ENCODE measurements at regions not wholly inside any gene's neighbourhood (a gene's known extent, or its start where the extent isn't known, plus 50 kb on each side); places are given as distances from the start of the nearest gene placed in this dataset.

DNA sequence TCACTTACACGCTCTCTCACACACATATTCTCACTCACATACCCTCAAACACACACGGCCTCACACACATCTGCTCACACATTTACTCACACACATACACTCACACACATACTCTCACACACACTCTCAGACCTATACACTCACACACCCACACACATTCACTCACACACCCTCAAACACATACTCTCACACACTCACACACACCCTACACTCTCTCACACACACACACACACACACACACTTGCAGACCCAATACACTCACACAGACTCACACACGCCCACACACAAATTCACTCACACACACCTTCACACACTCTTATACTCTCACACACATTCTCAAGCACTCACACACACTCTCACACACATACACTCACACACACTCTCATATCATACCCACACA lies 155.5 kb upstream of the BACE2 start:
- TF ChIP-seq, protein P1, sequence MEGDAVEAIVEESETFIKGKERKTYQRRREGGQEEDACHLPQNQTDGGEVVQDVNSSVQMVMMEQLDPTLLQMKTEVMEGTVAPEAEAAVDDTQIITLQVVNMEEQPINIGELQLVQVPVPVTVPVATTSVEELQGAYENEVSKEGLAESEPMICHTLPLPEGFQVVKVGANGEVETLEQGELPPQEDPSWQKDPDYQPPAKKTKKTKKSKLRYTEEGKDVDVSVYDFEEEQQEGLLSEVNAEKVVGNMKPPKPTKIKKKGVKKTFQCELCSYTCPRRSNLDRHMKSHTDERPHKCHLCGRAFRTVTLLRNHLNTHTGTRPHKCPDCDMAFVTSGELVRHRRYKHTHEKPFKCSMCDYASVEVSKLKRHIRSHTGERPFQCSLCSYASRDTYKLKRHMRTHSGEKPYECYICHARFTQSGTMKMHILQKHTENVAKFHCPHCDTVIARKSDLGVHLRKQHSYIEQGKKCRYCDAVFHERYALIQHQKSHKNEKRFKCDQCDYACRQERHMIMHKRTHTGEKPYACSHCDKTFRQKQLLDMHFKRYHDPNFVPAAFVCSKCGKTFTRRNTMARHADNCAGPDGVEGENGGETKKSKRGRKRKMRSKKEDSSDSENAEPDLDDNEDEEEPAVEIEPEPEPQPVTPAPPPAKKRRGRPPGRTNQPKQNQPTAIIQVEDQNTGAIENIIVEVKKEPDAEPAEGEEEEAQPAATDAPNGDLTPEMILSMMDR (IDR thresholded peaks at IDR 0.05; ENCODE audit: unreplicated experiment), result no peak
- Mint-ChIP-seq H3K27me3 (ENCODE audit: unreplicated experiment) (no peaks in the 10 kb centered on the region), H3K4me3 (ENCODE audit: low read depth, unreplicated experiment) (no peak overlapping the region), H3K36me3 (ENCODE audit: insufficient read depth, unreplicated experiment) (no peaks in the 10 kb centered on the region), H3K4me1 (ENCODE audit: low read depth, unreplicated experiment) (no peaks in the 10 kb centered on the region), H3K27ac (ENCODE audit: unreplicated experiment) (no peak overlapping the region), H3K9me3 (ENCODE audit: low read depth, unreplicated experiment) (peaks cover 3% of the 10 kb centered on the region)
- no TSS peak for BruUV-seq (replicated peaks)
- intact Hi-C loops (cut with micrococcal nuclease; ENCODE audit: unreplicated experiment), result no loop called here
- CTCF ChIA-PET, result no interaction called here
- DNase-seq, result no peak

DNA sequence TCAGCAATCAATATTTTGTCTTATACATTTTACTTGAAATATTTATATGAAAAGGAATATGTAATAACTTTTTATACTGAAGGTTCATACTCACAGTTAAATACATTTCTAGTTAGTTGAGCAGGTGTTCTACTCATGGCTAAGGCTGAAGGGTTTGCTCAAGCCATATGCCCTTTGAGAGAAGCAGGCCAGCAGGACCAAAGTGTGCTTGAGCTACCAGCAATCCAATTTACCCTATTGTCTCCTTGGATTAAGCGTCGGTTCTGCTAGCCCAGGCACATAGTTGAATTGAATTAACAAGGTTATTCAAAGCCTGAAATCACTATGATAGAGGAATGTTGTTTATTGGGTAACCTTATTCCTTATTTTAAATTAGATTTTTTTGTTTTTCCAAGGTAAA lies 151.5 kb upstream of the BACE2 start:
- H3K4me1 Mint-ChIP-seq (ENCODE audit: low read depth, unreplicated experiment), result no peaks in the 10 kb centered on the region

DNA sequence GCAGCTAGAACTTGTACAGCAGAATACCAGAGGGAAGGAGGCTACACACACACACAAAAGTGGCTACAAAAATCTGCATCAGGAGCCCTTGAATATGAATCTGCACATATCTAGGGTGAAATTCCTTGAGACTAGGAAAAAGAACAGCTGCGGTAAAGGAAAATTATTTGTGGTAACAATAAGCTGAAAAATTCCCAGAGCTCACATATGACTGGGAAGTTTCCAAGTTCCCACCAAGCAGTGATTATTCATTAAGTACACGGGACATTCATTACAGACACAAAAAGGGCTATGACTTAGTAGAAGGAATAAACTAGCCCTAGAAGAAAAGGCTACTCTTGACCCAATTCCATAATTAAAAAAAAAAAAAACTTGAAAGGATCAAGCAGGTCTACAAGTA lies 149.5 kb upstream of the BACE2 start:
- TF ChIP-seq, protein P1 (IDR thresholded peaks at IDR 0.05; ENCODE audit: unreplicated experiment), result no peak
- intact Hi-C loops (cut with micrococcal nuclease; ENCODE audit: unreplicated experiment), result no loop called here
- Mint-ChIP-seq H3K27ac (ENCODE audit: unreplicated experiment) (no peak overlapping the region), H3K4me1 (ENCODE audit: low read depth, unreplicated experiment) (no peaks in the 10 kb centered on the region), H3K4me3 (ENCODE audit: low read depth, unreplicated experiment) (no peak overlapping the region), H3K27me3 (ENCODE audit: unreplicated experiment) (no peaks in the 10 kb centered on the region), H3K9me3 (ENCODE audit: low read depth, unreplicated experiment) (peaks cover 2% of the 10 kb centered on the region), H3K36me3 (ENCODE audit: insufficient read depth, unreplicated experiment) (no peaks in the 10 kb centered on the region)
- BruUV-seq (replicated peaks), result no TSS peak
- CTCF ChIA-PET, result no interaction called here
- no peak for DNase-seq

More for the DNA sequence above, 151.5 kb upstream of the BACE2 start:
- TF ChIP-seq, protein P1 (IDR thresholded peaks at IDR 0.05; ENCODE audit: unreplicated experiment), result no peak
- Mint-ChIP-seq H3K27me3 (ENCODE audit: unreplicated experiment) (no peaks in the 10 kb centered on the region), H3K27ac (ENCODE audit: unreplicated experiment) (no peak overlapping the region), H3K36me3 (ENCODE audit: insufficient read depth, unreplicated experiment) (no peaks in the 10 kb centered on the region), H3K4me3 (ENCODE audit: low read depth, unreplicated experiment) (no peak overlapping the region), H3K9me3 (ENCODE audit: low read depth, unreplicated experiment) (no peaks in the 10 kb centered on the region)
- intact Hi-C loops (cut with micrococcal nuclease; ENCODE audit: unreplicated experiment), result no loop called here
- no TSS peak for BruUV-seq (replicated peaks)
- DNase-seq, result no peak
- CTCF ChIA-PET, result no interaction called here

- BruUV-seq (replicated peaks), result no TSS peak
- Mint-ChIP-seq H3K27me3 (ENCODE audit: unreplicated experiment) (no peaks in the 10 kb centered on the region), H3K27ac (ENCODE audit: unreplicated experiment) (no peak overlapping the region), H3K9me3 (ENCODE audit: low read depth, unreplicated experiment) (peaks cover 4% of the 10 kb centered on the region), H3K4me1 (ENCODE audit: low read depth, unreplicated experiment) (no peaks in the 10 kb centered on the region), H3K4me3 (ENCODE audit: low read depth, unreplicated experiment) (no peak overlapping the region), H3K36me3 (ENCODE audit: insufficient read depth, unreplicated experiment) (no peaks in the 10 kb centered on the region)
- no peak for DNase-seq
- intact Hi-C loops (cut with micrococcal nuclease; ENCODE audit: unreplicated experiment), result no loop called here
- CTCF ChIA-PET, result no interaction called here
- TF ChIP-seq, protein P1 (IDR thresholded peaks at IDR 0.05; ENCODE audit: unreplicated experiment), result no peak
Observed at GRCh38 chr21:41023936-41024335, 144.0 kb upstream of the BACE2 start.

DNA sequence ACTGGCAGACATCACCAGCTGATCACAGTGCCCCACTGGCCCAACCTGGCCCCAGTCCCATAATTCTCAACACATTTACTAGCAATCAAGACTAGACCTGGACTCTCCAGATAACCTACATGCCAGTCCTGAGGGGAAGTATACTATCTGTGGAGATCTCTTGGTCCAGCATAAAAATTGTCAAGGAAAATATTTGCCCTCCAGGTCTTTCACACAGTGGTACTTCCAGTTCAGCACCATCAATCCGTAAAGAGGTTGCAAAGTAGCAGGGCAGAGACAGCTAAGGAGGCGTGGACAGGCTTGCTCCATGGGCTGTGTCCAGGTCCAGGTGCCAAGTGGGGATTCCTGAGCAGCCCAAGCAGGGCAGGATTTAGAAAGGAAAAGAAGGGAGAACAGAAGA lies 143.6 kb upstream of the BACE2 start:
- Mint-ChIP-seq H3K9me3 (ENCODE audit: low read depth, unreplicated experiment) (peaks cover 4% of the 10 kb centered on the region), H3K4me1 (ENCODE audit: low read depth, unreplicated experiment) (no peaks in the 10 kb centered on the region), H3K27ac (ENCODE audit: unreplicated experiment) (no peak overlapping the region), H3K4me3 (ENCODE audit: low read depth, unreplicated experiment) (no peak overlapping the region), H3K36me3 (ENCODE audit: insufficient read depth, unreplicated experiment) (no peaks in the 10 kb centered on the region), H3K27me3 (ENCODE audit: unreplicated experiment) (no peaks in the 10 kb centered on the region)
- CTCF ChIA-PET, result no interaction called here
- DNase-seq, result no peak
- TF ChIP-seq, protein P1 (IDR thresholded peaks at IDR 0.05; ENCODE audit: unreplicated experiment), result no peak
- no TSS peak for BruUV-seq (replicated peaks)
- intact Hi-C loops (cut with micrococcal nuclease; ENCODE audit: unreplicated experiment), result no loop called here

Data from Calu3 (cell line).